GM21737 (cell line): ENCODE measurements at regions not wholly inside any gene's neighbourhood (a gene's known extent, or its start where the extent isn't known, plus 50 kb on each side); places are given as distances from the start of the nearest gene placed in this dataset.
A peak's percentile ranks its signal among the peaks of the same experiment; 100 is the strongest.
"Not testable (repeated sequence)": the region's sequence is repeated elsewhere in the genome, so short reads cannot be mapped to it uniquely, and the experiment has no call there.

Experiments
- ATAC-seq: cut with Tn5 transposase; IDR thresholded peaks from one replicate; pipeline ENCODE4 v1.9.1; 2021; ENCODE audit warnings: mild to moderate bottlenecking, moderate library complexity; ENCODE audit not compliant: unreplicated experiment

DNA sequence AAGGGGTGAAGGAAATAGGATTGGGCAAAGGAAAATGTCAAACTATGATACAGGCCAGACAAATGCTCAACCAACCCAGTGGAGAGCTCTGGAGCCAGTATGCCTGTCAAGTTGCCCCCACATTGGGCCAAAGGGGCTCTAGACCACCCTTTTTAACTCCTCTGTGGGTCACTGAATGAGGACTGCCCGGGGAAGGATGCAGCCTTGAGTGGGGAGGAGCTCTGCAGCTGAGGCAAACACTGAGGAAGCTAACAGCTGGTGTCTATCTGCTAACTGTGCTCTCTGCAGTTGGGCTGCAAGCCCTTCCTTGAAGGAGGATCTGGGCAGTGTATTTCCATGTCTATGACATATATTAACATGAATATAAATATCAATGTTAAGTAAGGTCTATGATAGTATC, 98.4 kb upstream of the PRSS16 start:
- no peak for ATAC-seq

DNA sequence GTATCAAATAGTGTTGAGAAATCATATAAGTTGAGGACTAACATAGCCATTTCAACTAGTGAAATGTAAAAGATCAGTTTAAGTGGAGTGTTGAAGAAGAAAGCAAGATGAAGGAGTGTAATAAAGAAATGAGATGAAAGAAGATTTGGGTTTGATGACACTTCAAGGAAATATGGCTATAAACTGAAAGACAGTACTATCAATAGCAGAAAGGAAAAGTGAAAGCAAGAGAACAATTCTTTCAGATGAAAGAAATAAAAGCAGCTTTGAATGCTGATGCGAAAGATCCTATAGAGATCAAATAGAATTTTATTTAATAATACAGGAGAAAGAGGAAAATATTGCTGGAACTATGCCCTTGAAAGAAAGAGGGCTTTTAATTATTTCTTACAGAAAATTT, 92.8 kb upstream of the PRSS16 start:
- ATAC-seq: no peak

DNA sequence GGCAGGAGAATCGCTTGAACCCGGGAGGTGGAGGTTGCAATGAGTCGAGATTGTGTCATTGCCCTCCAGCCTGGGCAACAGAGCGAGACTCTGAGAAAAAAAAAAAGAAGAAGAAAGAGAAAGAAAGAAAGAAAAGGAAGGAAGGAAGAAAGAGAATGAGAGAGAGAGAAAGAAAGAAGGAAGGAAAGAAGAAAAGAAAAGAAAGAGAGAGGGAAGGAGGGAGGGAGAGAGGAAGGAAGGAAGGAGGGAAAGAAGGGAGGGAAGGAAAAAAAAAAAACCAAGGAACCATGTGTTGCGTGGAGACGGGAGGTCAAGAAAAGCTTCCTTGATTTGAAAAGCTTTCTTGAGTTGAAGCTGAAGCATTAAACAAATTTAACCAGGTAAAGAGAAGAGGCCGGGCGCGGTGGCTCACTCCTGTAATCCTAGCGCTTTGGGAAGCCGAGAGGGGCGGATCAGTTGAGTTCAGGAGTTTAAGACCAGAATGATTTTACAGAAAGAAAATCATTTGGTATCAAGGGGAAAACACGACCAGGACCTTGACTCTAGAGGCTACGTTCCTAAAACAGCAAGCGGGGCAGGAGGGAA, 90.5 kb upstream of the PRSS16 start:
- ATAC-seq: no peak

DNA sequence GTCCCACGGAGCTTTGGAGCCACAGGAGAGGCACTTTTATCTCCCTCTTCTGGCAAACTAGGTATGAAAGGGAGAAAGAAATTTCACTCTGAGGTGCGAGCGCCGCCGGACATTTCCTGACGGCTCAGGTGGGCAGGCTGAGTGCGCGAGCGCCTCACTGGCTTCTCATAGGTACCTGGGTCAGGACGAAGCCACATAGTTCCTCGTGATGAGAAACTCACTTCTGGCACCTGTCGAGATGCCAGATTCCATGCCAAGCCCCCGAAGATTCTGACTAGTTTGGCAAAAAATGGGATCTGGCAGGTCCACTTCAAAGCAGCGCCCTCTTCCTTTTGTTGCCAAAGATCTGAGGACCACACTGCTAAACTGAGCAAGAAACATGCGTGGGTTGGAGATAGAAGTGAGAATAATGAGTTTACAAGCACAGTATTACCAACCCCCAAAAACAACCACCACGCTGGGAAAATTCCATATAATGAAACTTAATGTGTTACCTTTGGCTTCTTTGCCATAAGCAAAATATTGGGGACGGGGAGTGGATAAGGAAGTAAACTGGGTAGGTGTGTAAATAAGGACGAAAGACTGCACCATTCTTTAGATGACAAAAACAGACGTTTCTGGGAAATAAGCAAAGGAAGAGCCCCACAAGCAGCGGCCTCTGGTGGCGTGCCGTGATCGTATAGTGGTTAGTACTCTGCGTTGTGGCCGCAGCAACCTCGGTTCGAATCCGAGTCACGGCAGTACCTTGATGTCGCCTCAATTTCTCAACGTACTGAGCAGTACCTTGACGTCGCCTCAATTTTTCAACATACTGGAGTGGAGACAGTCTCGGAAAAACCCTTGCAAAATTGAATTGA, 89.8 kb upstream of the PRSS16 start:
- peak; percentile 50 for ATAC-seq

DNA sequence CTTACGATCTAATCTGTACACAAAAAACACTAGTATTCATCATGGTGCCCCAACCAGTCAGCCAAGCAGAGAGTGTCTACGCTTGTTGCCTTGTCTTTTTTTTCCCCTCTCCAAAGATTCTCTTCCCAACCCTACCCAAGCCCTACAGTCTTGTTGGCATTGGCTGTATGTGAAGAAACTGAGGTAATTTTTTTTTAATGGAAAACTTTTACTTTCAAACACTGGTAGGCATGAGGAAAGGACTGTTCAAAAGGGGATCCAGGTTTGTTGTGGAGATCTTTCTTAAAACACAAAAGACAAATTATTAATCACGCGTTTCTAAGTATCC, 89.2 kb upstream of the PRSS16 start:
- no peak for ATAC-seq

DNA sequence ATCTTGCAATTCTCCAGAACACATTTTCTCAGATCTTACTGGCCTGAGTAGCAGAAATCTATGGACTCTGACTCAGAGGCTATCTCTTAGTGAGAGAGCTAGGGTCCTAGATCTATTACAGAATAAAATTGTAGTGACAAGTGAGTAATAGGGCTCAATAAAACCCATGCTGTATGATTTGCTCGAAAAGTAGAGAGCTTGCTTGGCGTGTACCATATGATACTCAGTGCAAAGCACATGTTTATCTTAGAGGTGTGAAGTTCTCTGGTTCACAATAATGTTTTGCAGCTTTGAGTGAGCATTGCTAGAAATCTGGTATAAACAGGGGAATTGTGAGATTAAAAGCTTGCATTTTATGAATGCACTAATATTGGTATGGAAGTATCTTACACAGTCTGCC, 87.8 kb upstream of the PRSS16 start:
- no peak for ATAC-seq

DNA sequence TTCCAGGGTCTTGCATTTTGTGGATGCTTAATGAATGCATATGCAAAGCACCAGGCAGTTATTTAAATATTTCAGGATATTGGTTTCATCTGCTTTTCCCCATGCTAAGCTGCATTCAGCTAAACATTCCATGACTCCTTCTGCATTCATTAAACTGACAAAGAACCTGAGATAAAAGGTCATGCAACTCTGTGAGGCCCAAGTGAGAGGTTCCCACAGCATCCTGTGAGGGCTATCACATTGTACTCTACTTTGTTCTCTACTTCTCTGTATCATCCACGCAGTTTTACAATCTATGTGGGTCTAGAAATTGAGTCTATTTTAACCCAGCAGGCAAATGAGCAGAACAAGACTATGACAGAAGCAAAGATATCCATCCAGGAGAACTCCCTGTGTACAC, 86.4 kb upstream of the PRSS16 start:
- ATAC-seq: no peak

DNA sequence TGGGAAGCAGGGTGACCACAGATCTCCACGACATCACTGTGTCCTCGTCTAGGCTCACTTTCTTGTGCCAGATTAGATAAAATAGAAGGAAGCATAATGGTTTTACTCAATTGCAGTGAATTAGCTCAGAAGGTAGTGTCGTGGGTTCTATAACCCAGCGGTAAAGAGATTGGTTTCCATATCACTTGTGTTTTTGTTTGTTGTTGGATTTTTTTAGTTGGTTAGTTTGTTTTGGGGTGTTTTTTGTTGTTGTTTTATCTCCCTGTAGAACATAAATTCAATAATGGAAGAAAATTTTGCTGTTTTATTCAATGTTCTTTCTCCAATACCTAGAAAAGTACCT, 85.9 kb upstream of the PRSS16 start:
- ATAC-seq: no peak

DNA sequence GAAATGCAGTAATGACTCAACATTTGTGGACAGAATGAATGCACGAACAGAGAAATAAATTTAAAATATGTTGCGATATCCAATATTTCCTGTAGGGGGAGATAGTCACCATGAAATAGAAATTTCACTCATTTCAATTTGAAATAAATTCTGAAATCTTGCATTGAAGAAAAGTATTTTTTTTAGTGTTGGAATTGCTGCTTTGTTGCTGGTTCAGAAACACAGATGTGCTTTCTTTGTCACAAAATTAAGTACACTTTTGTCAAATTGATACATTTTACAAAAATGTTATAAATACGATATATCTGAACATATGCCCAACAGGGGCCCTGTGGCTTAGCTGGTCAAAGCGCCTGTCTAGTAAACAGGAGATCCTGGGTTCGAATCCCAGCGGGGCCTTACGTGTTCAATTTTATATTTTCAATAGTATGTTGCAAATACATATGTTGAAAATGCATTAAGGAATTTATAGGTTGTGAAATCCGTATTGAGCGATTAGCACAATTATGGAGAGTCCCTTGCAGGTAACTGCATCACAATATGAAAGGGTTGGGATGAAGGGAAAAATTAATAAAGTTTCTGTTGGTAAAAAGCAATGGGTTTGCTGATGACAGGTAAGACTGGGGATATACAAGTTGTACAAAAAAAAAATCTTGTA, 85.4 kb upstream of the PRSS16 start:
- ATAC-seq: no peak

DNA sequence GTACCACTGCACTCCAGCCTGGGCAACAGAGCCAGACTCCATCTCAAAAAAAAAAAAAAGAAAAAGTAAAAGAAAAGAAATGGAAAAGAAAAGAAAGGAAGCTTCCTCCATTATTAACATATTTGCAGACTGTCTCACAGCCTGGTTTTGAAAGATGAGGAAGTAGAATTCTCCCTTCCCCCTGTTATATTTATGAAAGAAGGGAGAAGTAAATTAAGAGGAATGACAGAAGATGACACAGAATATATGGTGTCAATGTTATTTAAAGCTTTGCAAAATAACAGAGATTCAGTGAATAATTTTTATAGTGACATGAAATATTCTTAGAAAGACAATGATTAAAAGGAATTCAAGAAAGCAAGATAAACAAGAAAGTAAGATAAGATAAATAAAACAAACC, 83.7 kb upstream of the PRSS16 start:
- ATAC-seq: no peak

DNA sequence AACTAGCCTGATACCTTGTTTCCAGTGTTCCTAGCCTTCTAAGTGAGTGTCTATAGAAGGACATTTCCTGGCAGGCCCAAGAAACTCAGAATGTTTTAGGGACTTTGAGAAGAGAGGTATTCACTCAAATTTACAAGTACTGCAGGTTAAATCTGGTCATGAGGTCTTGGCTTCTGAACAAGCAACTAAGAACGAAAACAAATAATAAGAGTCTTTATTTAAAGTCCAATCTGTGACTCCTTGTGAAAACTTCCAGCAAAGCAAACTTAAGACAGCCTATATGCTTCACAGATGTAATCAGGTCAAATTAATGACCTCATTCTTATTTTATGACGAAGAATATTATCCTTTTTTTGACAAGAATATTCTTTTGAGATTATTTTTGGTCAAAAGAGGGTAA, 79.4 kb upstream of the PRSS16 start:
- ATAC-seq: no peak

DNA sequence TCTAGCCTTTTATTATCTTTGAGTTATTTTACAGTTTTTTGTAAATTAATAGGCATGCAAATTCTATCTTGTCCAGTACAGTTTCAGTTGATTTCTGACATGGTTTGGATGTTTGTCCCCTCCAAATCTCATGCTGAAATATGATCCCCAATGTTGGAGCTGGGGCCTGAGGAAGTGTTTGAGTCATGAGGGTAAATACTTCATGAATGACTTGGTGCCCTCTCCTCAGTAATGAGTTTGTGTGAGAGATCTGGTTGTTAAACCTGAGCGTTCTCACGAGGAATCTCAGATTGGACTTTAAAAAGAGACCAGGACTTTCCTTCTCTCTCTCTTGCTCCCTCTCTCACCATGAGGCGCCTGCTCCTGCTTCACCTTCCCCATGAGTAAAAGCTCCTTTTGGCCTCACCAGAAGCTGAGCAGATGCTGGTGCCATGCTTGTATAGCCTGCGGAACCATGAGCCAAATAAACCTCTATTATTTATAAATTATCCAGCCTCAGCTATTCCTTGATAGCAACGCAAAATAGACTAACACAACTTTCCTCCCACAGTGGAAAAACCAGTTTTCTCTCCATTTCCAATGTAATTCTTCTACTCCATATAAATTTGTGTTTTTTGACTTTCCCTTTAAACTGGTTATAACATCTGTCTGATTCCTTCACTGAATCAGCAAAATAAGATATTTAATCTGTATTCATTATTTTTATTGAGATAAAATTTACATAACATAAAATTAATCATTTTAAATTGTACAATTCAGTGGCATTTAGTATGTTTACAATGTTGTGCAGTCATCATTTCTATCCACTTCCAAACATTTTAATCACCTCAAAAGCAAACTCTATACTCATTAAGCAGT, 78.7 kb upstream of the PRSS16 start:
- ATAC-seq: no peak

DNA sequence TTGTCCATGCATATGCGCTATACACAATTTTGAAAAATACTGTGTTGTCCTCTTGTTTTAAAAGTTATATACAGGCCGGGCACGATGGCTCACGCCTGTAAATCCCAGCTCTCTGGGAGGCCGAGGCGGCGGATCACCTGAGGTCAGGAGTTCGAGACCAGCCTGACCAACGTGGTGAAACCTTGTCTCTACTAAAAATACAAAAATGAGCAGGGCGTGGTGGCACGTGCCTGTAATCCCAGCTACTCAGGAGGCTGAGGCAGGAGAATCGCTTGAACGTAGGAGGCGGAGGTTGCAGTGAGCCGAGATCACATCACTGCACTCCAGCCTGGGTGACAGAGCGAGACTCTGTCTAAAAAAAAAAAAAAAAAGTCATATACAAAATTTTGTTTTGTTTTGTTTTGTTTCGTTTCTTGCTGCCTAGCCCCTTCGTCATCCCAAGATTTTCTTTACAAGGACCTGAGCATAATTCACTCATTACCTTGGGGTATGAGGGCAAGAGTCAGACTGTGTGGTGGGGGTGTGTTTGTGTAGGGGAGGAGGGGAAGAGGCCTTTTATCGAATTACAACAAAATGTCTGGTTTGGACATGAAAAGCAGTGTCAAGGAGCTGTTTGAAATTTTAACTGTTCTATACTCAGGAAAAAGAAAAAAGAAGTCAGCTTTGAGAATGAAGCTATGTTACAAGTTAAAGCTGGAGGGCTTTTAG, 74.8 kb upstream of the PRSS16 start:
- not testable (repeated sequence) for ATAC-seq

DNA sequence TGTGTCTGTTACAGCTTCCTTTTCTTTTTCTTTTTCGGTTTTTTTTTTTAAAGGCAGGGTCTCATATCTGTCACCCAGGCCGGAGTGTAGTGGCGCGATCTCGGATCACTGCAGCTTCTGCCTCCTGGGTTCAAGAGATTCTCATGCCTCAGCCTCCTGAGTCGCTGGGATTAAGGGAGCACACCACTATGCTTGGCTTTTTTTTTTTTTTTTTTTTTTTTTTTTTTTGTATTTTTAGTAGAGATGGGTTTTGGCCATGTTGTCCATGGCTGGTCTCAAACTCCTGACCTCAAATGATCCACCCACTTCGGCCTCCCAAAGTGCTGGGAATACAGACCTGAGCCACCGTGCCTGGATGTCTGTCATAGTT, 74.3 kb upstream of the PRSS16 start:
- ATAC-seq: not testable (repeated sequence)

DNA sequence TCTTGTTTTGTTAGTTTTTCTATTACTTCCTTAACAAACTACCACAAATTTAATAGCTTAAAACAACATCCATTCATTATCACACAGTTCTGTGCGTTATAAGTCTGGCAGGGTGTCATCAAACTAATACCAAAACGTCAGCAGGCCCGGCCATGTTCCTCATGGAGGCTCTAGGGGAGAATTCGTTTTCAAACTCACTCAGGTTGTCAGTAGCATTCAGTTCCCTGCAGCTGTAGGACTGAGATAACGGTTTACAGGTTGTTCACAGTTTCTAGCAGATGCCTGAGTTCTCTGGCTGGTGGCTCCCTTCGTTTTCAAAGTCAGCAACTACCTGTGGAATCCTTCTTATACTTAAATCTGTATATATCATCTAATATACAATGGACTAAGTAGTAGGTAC, 72.5 kb upstream of the PRSS16 start:
- ATAC-seq: no peak

DNA sequence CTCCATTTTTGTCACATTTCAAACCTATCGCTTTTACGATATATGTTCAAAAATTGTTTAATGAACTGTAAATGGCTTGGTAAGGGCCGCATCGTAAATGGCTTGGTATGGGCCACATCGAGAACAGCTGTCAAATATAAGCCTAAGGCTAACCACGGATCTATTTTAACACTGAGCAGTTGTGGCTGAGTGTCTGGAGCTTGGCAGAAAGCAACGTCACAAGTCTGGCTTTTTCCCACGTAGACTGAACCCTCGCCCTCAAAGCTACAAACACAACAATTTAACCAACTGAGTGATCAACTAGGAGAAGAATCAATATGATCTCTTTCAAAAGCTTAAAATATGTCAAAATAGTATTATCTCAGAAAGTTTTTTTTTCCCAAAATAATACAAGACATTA, 71.4 kb upstream of the PRSS16 start:
- ATAC-seq: no peak

DNA sequence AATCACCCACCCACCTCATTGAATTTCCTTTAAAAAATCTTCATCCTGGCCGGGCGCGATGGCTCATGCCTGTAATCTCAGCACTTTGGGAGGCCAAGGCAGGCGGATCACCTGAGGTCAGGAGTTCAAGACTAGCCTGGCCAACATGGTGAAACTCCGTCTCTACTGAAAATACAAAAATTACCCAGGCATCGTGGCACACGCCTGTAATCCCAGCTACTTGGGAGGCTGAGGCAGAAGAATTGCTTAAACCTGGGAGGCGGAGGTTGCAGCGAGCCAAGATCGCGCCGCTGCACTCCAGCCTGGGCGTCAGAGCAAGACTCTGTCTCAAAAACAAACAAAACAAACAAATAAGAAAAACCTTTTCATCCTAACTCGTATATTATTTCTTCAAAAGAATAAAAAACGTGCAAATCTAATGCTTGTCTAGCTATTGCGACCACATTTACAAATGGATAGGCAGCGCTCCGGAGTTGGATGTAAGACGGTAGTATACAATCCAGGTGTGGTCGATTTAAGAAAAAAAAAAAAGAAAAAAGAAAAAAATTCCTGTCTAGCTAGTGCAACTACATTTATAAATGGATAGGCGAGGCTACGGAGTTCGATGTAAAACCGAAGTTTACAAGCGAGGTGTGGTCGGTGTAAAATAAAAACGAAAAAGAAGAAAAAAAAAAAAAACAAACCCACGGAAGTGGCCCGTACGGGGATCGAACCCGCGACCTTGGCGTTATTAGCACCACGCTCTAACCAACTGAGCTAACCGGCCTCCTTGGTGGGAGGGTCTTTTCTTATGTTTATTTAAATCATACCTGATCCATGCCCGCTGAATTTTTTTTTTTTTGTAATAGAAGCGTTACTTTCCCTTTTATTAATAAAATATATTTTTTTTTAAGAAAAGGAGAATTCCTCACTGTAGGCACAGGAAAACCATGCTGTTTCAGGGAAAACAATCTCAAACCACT, 70.7 kb upstream of the PRSS16 start:
- ATAC-seq: peak; percentile 23

DNA sequence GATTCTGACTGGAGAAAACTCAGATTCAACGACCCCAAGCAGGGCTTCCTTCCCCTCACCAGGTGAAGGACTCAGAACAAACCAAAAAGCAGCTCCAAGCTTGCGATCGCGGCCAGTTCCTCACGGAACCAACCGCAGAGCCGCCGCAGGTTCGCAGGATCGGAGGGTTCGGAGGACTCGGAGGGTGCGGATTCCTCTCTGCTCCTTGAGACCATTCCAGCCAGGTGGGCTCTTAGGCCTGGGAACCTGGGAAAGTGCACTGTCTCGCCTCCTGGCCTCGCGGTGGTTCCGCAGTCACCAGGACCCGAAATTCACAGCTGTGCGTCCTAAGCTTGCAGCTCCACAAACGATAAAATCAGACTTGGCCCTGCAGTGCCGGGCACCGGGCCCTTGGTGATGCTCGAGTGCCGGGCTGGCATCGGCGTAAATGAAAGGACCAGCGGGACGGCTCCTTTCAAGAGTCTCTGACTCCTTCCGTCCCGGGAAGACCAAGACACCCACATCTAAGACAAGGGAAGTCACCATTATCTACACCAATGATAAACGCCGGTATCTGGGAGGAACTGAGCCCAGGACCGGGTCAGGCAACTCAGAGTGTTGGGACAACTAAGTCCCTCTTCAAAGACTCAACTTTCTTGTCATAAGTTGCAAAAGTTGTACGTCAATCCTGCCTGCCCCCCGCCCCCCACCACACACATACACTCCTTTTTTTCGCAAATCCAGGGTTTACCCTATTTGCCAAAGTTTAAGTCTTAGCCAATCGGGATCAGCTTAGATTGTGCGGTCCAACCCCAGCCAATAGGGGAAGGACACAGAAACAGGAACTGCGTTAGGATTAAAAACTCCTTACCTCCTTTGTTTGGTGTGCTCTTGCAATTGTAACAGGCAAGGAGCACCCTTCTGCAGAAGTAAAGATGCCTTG, 69.8 kb upstream of the PRSS16 start:
- ATAC-seq: peak; percentile 71

DNA sequence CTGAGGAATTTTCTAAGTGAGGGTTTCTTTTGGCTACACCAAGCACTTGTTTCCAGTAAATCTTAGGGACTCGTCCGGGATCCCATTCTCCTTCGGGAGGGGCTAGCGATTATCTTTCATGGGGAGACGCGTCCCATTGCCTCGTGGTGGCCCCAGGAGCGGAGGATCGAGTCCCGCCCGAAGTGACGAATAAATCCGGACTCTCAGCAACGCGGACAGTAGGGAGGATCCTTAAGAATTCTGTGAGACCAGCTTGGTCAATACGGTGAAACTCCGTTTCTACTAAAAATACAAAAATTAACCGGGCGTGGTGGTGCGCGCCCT, 69.1 kb upstream of the PRSS16 start:
- ATAC-seq: no peak
